ENCODE measurements at regions not wholly inside any gene's neighbourhood (a gene's known extent, or its start where the extent isn't known, plus 50 kb on each side); places are given as distances from the start of the nearest gene placed in this dataset.

DNA sequence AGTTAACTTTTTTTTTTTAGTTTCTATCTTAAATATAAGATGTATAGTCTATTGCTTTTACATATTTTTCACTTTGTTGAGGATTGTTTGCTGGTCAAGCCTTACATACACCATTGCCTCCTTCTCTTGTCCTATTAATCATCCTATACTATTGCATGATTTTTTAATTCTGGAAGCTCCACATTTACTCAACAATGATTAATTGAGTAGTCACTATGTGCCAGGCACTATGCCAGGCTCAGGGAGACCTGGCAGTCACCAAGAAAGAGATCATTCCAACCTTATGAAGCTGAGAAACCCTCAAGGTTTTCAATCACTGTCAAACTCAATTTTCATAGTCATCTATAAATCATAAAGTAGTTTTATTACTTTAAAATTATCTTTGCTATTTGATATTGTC lies 626.2 kb downstream of the IGSF11 start:
- H3K9me3 Mint-ChIP-seq: no peaks in the 10 kb centered on the region
- intact Hi-C loops (cut with micrococcal nuclease): no loop called here
- H3K4me3 Mint-ChIP-seq: no peak overlapping the region
- no peaks in the 10 kb centered on the region for H3K27me3 Mint-ChIP-seq (ENCODE audit: insufficient read depth)
- DNase-seq (ENCODE audit: low spot score): no peak
- no peak overlapping the region for H3K27ac Mint-ChIP-seq
- H3K4me1 Mint-ChIP-seq (ENCODE audit: low read depth): no peaks in the 10 kb centered on the region
- H3K36me3 Mint-ChIP-seq (ENCODE audit: low read depth): no peaks in the 10 kb centered on the region

DNA sequence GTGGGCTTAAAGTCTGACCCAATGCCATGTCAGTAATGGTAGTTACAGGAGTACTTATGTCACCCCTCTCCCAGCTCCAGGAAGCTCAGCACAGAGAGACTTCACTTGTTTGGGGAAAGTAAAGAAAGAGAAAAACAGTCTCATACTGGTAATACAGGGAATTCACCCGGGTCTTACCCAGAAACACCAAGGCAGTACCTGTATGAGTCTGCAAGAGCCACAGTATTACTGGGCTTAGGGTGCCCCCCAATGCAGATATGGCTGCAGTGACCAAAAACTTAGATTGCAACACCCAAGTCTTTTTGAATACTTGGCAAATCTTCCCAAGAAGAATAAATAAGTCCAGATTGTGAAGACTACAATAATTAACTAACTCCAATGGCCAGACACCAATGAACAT lies 622.1 kb downstream of the IGSF11 start:
- intact Hi-C loops (cut with micrococcal nuclease): no loop called here

GRCh38 chr3:118425272-118425837 lies 609.3 kb downstream of the IGSF11 start:
- intact Hi-C loops (cut with micrococcal nuclease): no loop called here

More for the DNA sequence above, 622.1 kb downstream of the IGSF11 start:
- DNase-seq (ENCODE audit: low spot score): no peak
- peaks cover 8% of the 10 kb centered on the region for H3K9me3 Mint-ChIP-seq
- no peaks in the 10 kb centered on the region for H3K36me3 Mint-ChIP-seq (ENCODE audit: low read depth)
- no peaks in the 10 kb centered on the region for H3K4me1 Mint-ChIP-seq (ENCODE audit: low read depth)
- H3K27me3 Mint-ChIP-seq (ENCODE audit: insufficient read depth): no peaks in the 10 kb centered on the region
- H3K4me3 Mint-ChIP-seq: no peak overlapping the region
- no peak overlapping the region for H3K27ac Mint-ChIP-seq

DNA sequence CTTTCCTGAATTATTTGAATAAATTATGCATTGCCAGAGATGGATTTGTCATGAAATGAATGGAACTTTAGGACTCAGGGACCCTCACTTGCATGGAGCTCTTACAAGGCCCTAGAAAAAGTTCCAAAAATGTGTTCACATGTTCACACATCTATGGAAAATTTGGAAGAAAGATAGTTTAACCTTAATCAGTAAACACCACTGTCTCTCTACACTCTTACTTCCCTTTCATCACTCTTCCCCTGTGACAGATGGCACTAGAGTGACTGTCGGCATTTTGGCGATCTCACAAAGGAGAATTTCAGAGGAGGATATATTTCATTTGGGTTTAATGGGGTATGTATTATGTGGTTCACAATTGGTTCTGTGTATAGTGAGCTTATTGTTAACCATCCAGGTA lies 600.8 kb downstream of the IGSF11 start:
- Mint-ChIP-seq H3K4me1 (ENCODE audit: low read depth) (no peaks in the 10 kb centered on the region), H3K27ac (no peak overlapping the region), H3K36me3 (ENCODE audit: low read depth) (no peaks in the 10 kb centered on the region), H3K27me3 (ENCODE audit: insufficient read depth) (no peaks in the 10 kb centered on the region), H3K9me3 (no peaks in the 10 kb centered on the region), H3K4me3 (no peak overlapping the region)
- no peak for DNase-seq (ENCODE audit: low spot score)
- intact Hi-C loops (cut with micrococcal nuclease): no loop called here

More at GRCh38 chr3:118425272-118425837, 609.3 kb downstream of the IGSF11 start:
- H3K4me1 Mint-ChIP-seq (ENCODE audit: low read depth): no peaks in the 10 kb centered on the region
- no peaks in the 10 kb centered on the region for H3K36me3 Mint-ChIP-seq (ENCODE audit: low read depth)
- H3K27ac Mint-ChIP-seq: no peak overlapping the region
- peaks cover 10% of the 10 kb centered on the region for H3K9me3 Mint-ChIP-seq
- no peak overlapping the region for H3K4me3 Mint-ChIP-seq
- no peaks in the 10 kb centered on the region for H3K27me3 Mint-ChIP-seq (ENCODE audit: insufficient read depth)
- DNase-seq (ENCODE audit: low spot score): no peak

- no peaks in the 10 kb centered on the region for H3K9me3 Mint-ChIP-seq
- intact Hi-C loops (cut with micrococcal nuclease): no loop called here
- no peak for DNase-seq (ENCODE audit: low spot score)
- H3K27ac Mint-ChIP-seq: no peak overlapping the region
- H3K4me1 Mint-ChIP-seq (ENCODE audit: low read depth): no peaks in the 10 kb centered on the region
- no peaks in the 10 kb centered on the region for H3K36me3 Mint-ChIP-seq (ENCODE audit: low read depth)
- H3K27me3 Mint-ChIP-seq (ENCODE audit: insufficient read depth): no peaks in the 10 kb centered on the region
- no peak overlapping the region for H3K4me3 Mint-ChIP-seq
Observed at GRCh38 chr3:118435851-118436350, 598.7 kb downstream of the IGSF11 start.

- Mint-ChIP-seq H3K4me1 (ENCODE audit: low read depth) (no peaks in the 10 kb centered on the region), H3K9me3 (no peaks in the 10 kb centered on the region), H3K27ac (no peak overlapping the region), H3K36me3 (ENCODE audit: low read depth) (no peaks in the 10 kb centered on the region), H3K27me3 (ENCODE audit: insufficient read depth) (no peaks in the 10 kb centered on the region), H3K4me3 (no peak overlapping the region)
- no peak for DNase-seq (ENCODE audit: low spot score)
- intact Hi-C loops (cut with micrococcal nuclease): no loop called here
Observed at GRCh38 chr3:118436697-118437262, 597.9 kb downstream of the IGSF11 start.

GRCh38 chr3:118445036-118445435 lies 589.6 kb downstream of the IGSF11 start:
- no peaks in the 10 kb centered on the region for H3K4me1 Mint-ChIP-seq (ENCODE audit: low read depth)
- no peaks in the 10 kb centered on the region for H3K36me3 Mint-ChIP-seq (ENCODE audit: low read depth)
- DNase-seq (ENCODE audit: low spot score): no peak
- peaks cover 4% of the 10 kb centered on the region for H3K9me3 Mint-ChIP-seq
- no peaks in the 10 kb centered on the region for H3K27me3 Mint-ChIP-seq (ENCODE audit: insufficient read depth)
- intact Hi-C loops (cut with micrococcal nuclease): no loop called here
- no peak overlapping the region for H3K27ac Mint-ChIP-seq
- H3K4me3 Mint-ChIP-seq: no peak overlapping the region

DNA sequence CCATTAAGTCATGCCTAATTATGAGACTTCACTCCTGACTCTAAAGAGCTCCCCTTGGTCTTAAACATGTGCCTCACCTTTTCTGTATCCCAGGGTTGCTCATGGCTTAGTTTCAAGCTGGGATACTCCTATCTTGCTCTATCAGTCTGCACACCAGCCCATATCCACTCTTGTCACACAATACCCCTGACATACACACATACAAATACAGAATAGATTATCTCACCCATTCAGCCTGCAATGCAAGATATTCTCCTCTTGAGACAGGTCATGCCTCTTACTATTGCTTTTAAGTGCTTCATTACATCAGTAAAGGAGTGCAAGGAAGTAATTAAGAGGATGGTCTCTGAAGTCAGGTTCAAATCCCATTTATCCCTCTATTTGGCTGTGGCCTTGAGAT lies 587.3 kb downstream of the IGSF11 start:
- Mint-ChIP-seq H3K4me3 (no peak overlapping the region), H3K36me3 (ENCODE audit: low read depth) (no peaks in the 10 kb centered on the region), H3K4me1 (ENCODE audit: low read depth) (no peaks in the 10 kb centered on the region), H3K27me3 (ENCODE audit: insufficient read depth) (no peaks in the 10 kb centered on the region), H3K9me3 (peaks cover 12% of the 10 kb centered on the region), H3K27ac (no peak overlapping the region)
- DNase-seq (ENCODE audit: low spot score): no peak
- intact Hi-C loops (cut with micrococcal nuclease): no loop called here

DNA sequence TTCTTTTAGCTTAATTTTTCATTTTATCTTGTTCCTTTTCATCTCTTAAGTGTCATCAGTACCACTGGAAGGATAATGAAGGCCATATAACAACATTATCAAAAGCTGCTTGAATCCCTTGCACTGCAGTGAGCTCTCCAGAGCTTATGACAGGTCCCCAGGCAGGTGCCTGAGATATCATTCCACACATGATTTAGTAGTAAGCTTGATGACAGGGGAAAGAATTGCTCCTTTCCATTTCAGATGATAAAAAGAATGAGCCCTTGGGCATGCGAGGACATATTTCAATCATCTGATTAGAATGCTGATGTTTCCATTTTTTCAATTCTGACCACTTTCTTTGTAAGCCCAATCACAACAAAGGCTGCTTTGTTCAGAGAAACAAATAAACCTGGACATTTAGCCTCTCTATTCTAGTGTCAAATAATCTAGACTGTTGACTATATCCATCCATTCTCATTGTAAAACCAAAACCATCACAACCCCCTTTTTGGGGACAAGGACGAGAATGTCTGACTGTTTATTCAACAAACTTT lies 567.8 kb downstream of the IGSF11 start:
- Mint-ChIP-seq H3K36me3 (ENCODE audit: low read depth) (no peaks in the 10 kb centered on the region), H3K27ac (no peak overlapping the region), H3K4me3 (no peak overlapping the region), H3K9me3 (no peaks in the 10 kb centered on the region), H3K27me3 (ENCODE audit: insufficient read depth) (no peaks in the 10 kb centered on the region), H3K4me1 (ENCODE audit: low read depth) (no peaks in the 10 kb centered on the region)
- no peak for DNase-seq (ENCODE audit: low spot score)
- intact Hi-C loops (cut with micrococcal nuclease): no loop called here

DNA sequence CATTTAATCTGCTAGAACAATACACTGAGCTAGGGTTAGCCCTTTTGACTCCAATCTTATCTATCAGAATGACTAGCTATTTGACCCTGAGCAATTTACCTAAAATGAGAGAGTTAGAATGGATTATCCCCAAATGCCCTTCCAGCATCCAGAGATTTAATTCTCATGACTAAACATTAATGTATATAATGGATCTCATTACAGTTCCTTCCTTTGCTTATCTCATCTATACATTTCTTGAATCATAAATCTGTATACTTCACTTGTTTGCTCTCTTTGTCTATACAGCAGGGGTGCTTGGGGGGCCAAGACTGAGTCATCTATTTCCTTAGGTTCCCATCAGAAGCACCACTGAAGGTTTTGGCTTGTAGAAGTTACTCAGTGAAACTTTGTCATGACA lies 565.8 kb downstream of the IGSF11 start:
- H3K36me3 Mint-ChIP-seq (ENCODE audit: low read depth): no peaks in the 10 kb centered on the region
- H3K27me3 Mint-ChIP-seq (ENCODE audit: insufficient read depth): no peaks in the 10 kb centered on the region
- no peak overlapping the region for H3K4me3 Mint-ChIP-seq
- no peak overlapping the region for H3K27ac Mint-ChIP-seq
- H3K4me1 Mint-ChIP-seq (ENCODE audit: low read depth): no peaks in the 10 kb centered on the region
- no peaks in the 10 kb centered on the region for H3K9me3 Mint-ChIP-seq
- no peak for DNase-seq (ENCODE audit: low spot score)
- intact Hi-C loops (cut with micrococcal nuclease): no loop called here

GRCh38 chr3:118472586-118472985 lies 562.1 kb downstream of the IGSF11 start:
- Mint-ChIP-seq H3K36me3 (ENCODE audit: low read depth) (no peaks in the 10 kb centered on the region), H3K9me3 (no peaks in the 10 kb centered on the region), H3K27me3 (ENCODE audit: insufficient read depth) (no peaks in the 10 kb centered on the region), H3K4me3 (no peak overlapping the region), H3K4me1 (ENCODE audit: low read depth) (no peaks in the 10 kb centered on the region), H3K27ac (no peak overlapping the region)
- no peak for DNase-seq (ENCODE audit: low spot score)
- intact Hi-C loops (cut with micrococcal nuclease): no loop called here

DNA sequence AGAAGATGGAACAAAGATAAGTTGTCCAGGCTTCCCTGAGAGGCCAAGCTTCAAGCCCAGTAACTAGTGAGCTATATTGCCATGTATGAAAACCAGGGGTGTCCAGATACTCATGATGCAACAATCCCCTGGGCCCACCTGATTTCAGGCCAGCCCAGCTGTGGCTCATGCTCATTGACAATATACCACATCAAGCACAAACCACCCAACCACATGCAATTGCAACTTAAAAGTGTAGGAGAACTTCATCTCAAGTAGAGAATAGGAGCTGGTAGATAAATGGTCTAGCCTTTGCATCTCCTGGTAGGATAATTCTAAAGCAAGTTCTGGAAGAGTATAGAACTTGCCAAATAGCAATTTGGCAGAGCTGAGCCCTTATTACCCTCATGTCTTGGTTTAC lies 561.3 kb downstream of the IGSF11 start:
- no peaks in the 10 kb centered on the region for H3K4me1 Mint-ChIP-seq (ENCODE audit: low read depth)

DNA sequence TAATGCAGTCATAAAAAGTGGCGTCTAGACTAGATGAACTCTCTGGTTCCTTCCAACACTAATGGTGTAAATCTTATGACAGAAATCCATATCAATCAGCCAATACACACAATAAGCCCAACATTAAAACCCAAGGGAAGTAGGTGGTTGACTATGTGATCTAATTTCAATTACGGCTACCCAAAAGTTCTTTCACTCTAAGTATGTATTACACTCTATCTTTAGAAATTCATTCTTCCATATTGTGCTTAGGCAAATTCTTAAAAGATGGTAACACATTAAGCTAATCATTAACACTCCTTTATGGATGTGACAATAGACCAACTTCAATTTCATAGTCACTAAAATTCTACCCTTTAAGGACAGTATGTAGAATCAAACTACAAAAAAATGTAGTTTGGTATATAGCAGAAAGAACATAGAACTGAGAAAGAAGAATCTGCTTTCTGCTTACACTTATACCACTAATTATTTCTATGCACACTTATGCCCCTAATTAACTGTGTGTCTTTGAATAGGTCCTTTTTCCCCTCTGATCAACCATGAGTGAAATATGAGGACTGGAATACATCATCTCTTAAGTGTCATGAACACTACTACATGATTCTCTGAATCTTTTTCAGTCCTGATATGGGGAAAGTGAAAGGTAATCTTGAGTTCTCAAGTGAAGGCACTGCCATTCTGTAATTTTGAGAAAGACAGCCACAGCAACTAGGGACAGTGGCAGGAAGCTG lies 557.6 kb downstream of the IGSF11 start:
- H3K4me1 Mint-ChIP-seq (ENCODE audit: low read depth): no peaks in the 10 kb centered on the region
- DNase-seq (ENCODE audit: low spot score): no peak
- H3K27me3 Mint-ChIP-seq (ENCODE audit: insufficient read depth): no peaks in the 10 kb centered on the region
- no peak overlapping the region for H3K4me3 Mint-ChIP-seq
- H3K36me3 Mint-ChIP-seq (ENCODE audit: low read depth): no peaks in the 10 kb centered on the region
- no peak overlapping the region for H3K27ac Mint-ChIP-seq
- no peaks in the 10 kb centered on the region for H3K9me3 Mint-ChIP-seq
- intact Hi-C loops (cut with micrococcal nuclease): no loop called here

More for the DNA sequence above, 561.3 kb downstream of the IGSF11 start:
- no peaks in the 10 kb centered on the region for H3K36me3 Mint-ChIP-seq (ENCODE audit: low read depth)
- no peak overlapping the region for H3K27ac Mint-ChIP-seq
- no peaks in the 10 kb centered on the region for H3K9me3 Mint-ChIP-seq
- no peak for DNase-seq (ENCODE audit: low spot score)
- intact Hi-C loops (cut with micrococcal nuclease): no loop called here
- H3K4me3 Mint-ChIP-seq: no peak overlapping the region
- H3K27me3 Mint-ChIP-seq (ENCODE audit: insufficient read depth): no peaks in the 10 kb centered on the region
